ENCODE measurements at regions not wholly inside any gene's neighbourhood (a gene's known extent, or its start where the extent isn't known, plus 50 kb on each side); places are given as distances from the start of the nearest gene placed in this dataset.

DNA sequence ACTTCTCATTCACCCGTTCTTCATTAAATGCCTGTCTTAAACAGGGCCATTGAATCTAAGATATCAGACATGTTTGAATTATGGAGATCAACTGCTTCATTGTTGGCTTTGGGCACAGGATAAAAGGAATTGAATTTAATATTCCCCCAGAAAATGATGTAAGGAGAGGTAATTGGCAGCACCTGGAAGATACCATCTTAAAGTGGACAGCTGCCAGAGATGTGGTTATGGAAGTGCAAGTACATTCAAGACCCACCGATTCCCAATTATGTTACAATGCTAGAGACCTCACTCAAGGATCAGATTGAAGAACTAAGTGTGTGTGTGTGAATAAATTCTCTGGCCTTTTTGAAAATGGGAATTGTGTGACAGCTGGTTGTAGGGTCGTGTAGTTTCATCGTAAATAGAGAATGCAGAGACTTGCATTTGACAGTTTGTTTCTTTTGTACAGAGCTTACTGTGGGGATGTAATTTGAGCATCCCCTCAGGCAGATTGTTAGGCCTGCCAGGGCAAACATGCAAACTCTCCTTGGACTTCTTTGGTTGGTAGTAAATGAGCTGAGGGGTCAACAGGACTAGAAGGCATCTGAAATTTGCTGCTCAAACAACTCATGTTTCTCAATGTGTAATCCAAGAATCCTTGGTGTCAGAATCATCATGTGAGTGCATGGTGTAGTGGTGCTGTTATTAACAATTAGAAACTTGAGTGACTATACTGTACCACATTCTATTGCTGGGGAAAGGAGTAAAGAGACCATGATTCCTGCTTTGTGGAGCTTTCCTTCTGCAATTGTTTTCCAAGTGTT, 359.2 kb upstream of the THRB start:
- no peak for DNase-seq

DNA sequence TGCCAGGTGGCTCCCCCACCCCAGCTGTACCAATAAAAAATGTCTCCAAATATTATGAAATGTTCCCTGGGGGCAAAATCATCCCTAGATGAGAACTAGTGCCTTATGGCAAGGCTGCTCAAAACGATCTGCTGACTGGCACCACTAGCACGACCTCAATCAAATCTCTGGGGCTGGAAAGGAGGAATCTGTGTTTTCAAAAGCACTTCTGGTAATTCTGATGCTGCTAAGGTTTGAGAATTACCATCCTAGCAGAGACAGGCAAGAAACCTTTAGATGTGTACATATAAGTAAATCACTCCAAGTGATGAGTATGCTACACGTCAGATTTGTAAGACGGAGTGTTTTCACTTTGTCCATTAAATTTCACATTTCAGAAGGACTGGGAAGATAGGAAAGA, 360.1 kb upstream of the THRB start:
- DNase-seq, result no peak

DNA sequence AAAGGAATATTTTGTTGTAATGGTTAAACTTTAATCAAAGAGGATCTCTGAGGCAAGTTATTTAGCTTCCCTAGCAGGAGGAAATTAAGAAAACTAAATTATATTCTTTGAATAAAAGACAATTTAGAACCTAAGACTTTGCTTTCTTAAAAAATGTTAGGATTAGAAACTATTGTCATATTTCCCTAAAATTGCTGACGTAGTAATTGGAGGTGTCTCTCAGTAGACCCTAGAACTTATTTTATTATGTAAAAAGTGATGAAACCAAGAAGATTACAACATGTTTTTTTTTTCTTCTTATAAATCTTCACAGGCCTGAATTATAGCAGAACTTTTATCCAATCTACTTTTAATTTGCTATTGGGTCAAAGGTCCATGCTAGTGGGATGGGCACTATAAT, 363.3 kb upstream of the THRB start:
- DNase-seq, result no peak

DNA sequence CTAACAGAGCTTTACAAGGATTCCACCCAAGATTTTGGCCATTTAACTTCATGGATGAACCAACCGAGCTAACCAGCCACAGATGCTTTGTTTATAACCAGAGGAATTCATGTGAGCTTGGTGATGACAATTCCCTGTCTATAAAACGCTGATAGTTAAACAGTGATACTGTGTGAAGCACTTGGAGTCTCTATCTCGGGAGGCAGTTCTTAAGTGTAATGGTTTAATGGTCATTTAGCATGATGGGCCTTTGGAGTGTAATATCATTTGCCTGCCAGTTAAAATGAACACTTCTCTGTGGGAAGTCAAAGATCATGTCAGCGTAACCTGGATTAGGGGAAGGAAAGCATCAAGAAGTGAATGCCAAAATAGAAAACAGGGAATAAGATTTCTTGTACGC, 368.6 kb upstream of the THRB start:
- DNase-seq, result no peak

DNA sequence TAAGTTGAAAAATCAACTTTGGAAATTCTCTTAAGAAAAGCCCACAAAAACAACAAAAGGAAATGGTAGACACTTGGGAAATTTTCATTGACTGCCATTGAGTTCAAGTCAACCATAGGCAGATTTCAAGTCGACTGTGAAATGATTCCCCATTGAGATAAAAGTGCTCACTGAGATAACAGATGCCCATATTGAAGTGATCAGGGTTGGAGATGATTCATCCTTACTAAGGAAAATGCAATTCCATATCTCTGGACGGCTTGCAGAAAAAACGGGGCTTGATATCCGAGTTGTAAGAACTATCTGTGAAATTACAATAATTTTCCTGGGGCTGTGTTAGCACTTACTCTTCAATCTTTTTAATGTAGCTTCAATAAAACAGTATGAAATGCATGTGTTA, 373.1 kb upstream of the THRB start:
- DNase-seq, result no peak

DNA sequence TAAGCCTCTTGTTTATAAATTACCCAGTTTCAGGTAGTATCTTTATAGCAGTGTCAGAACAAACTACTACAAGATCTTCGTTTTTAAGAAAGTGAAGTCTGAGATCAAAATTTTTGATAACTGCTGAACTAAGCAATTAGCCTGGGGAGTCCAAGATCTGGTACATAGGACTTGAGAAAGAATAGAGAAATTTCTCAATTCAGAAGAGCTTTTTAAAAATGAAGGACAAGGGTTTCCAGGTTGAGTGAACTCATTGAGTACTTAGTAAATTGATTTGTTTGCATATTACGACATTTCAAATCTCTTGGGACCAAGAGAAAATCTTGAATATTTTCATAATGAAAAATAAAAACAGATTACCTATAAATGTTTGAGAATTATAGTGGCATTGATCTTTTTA, 386.6 kb upstream of the THRB start:
- DNase-seq, result no peak

DNA sequence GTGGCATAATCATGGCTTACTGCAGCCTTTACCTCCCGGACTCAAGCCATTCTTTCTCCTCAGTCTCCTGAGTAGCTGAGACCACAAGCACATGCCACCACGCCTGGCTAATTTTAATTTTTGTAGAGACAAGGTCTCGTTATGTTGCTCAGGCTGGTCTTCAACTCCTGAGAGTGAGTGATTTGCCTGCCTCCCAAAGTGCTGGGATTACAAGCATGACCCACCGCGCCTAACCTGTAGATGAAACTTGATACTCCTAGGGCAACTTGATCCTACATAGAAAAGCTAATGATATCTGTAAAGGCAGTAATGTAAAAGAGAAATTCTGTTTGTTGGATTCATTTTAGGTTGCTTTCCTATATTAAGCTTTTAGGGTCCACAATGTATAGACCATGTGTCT, 391.9 kb upstream of the THRB start:
- no peak for DNase-seq

DNA sequence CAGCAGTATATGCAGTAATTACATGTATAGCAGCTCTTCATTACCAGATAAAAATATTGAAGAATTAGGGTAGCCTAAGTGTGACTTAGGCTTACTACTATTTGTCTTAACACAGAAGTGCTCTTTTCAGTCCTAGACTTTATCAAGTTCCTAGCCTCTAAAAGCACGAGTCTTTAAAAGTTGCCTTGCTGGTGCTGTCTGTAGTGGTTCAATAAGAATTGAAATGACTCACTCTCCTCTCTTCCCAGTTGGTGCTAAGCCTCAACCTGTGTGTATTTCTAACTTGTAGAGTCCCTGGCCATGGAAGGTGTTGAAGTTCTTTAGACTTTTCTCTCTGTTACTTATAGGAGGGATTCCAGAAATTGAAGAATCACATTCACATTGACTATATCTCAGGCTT, 395.4 kb upstream of the THRB start:
- DNase-seq, result no peak

DNA sequence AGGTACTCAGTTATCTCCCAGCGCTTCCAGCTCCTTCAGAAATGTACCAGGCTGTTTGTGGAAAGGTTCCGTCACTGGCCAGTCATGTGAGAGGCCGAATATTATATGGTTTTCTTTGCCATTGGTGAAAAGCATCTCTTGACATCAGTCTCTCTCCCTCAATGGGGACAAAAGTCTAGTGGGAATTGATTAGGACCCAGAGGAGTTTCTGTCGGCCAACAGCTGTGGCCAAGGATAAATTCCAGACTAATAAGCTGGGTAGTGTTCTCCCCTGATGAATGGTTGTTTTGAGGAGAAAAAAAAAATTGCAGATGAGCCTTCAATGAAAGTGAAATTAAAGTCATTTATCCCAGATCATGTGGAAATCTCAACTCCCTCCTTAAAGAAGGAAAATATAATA, 404.7 kb upstream of the THRB start:
- no peak for DNase-seq

DNA sequence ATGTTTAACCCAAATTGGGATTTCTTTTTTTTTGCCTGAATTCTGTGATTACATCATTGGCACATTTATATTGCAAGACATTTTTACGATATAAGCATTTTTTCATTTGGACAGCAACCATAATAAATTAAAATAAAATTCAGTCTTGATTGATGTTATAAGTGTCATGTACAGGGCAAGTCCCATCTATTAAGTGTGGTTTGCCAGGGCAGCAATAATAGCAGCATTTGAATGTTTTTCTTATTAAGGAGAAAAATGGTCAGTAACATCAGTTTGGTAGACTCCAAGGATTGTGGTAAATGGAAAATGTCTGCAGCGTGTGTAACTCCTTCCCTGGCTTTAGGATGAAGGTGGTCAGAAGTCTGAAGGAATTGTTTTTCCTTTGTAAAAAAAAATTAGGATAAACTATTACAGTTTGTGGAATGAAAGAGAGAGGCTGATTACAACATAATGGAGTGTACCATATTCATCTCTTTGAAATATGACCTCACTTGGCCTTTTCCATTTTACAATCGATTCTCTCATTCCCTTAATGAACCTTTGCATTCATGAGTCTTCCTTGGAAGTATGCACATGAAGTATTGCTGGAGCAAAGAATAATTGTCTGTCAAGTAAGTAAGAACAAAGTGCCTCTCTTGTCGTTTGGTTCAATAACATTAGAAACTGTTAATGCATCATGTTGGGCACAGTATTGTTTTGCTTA, 405.4 kb upstream of the THRB start:
- DNase-seq, result no peak

DNA sequence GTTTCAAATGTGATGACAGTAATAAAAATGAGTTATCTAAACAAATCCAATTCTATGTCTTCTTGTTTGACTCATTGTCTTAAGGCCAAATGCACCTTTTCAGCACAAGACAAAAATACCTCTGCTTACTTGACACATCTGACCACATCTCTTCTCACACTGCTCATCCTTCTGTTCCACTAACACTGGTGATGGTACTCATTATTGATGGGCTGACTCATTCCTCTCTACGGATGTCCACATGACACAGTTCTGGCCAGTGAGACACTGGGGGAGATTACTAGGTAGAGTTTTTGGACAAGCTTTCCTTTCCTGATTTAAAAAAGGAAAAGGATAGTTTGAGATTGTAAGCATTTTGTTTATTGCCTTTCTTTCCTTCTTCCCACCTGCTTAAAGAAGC, 410.6 kb upstream of the THRB start:
- DNase-seq, result no peak

DNA sequence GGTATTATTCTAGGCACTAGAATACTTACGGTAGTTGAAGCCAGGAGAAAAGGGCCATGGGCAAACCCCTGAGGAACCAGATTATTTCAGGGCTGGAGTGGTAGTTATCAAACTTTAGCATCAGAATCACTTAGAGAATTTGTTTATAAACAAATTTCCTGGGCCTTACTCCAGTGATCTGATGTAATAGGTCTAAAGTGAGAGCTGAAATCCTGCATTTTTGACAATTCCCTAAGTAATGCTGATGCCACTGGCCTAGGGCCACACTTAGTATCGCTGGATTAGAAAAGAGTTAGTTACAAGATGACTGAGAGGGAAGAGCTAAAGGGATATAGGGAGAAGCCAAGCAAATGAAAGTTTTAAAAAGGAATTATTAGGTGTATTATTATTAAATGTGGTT, 412.5 kb upstream of the THRB start:
- DNase-seq, result no peak

DNA sequence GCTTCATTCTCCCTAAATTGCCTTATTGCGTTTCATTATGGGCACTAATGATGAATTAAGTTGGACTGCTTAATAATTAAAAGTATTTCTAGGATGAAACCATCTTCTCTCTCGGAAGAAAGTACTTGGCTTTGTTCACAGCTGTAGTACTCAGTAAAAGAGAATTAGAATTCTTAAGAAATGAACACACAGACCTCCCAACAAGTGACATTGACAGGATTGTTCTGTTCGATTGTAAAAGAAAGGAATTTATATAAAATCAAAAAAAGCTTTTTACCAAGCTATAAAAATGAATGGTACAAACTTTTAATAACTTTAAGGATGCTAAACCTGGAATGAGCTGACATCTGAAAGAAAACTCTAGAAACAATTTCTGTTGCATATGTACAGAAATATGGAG, 416.4 kb upstream of the THRB start:
- no peak for DNase-seq

DNA sequence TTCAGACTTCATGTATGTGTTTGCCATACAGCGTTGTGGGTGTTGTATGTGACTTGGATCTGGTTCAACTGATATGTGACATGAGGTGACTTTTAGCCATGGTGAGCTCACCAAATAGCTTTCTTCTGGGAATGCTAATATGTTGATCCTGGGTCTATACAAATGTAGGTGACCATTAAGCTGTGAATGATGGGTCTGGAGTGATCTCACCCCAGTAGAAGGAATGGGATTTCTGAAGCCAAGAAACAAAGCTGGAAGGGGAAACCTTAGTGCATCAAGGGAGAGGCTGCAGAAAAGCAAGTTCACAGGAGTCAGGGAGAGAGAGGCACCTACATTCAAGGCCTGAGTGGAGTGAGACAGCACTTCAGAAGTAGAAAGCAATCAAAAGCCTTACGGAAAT, 421.0 kb upstream of the THRB start:
- no peak for DNase-seq

DNA sequence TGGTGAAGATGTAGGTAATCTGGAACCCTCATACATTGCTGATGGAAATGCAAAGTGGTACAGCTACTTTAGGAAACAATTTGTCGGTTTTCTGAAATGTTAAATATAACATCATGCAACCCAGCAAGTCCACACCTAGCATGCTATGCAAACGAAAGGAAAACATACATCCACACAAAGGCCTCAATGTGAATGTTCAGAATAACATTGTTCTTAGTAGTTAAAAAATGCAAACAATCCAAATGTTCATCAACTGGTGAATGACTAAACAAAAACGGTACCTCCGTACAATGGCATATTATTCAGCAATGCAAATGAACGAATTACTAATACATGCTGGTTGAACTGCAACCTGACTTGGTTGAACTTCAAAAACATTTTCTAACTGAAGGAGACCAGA, 423.3 kb upstream of the THRB start:
- DNase-seq, result no peak

DNA sequence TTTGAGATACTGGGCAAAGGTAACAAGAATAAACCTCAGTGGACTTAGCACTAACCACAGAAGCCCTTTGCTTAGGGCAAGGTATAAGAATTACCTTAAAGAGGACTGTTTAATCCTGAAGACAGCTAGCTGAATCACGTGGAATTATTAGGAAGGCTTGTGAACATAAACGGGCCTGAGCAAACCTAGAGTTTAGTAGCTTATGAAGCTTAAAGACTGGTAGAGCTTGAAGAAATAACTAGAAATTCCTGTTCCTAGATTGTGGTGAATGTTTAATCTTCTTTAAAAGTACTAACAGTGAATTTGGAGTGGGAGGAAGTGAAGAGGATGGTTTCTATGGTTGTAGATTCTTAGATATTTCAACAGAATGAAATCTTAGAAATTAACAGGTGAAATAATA, 428.9 kb upstream of the THRB start:
- DNase-seq, result no peak

DNA sequence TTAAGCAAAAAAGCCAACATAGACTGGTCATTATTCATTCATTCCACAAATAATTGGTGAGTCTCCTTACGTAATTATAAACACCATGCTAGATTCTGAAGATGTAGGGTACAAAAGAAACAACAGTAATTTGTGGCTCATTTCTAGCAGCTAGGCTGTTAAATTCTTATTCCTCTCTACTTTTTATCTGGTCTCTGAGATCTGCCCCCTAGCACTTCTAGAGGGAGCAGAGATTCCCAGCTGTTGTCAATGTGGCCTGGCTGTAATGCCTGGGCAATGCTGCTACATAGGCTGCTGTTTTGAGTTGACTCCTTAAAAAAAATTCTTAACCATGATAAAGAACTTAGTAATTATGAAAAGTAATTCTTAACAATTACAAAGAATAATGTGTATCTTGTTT, 434.9 kb upstream of the THRB start:
- DNase-seq, result no peak

DNA sequence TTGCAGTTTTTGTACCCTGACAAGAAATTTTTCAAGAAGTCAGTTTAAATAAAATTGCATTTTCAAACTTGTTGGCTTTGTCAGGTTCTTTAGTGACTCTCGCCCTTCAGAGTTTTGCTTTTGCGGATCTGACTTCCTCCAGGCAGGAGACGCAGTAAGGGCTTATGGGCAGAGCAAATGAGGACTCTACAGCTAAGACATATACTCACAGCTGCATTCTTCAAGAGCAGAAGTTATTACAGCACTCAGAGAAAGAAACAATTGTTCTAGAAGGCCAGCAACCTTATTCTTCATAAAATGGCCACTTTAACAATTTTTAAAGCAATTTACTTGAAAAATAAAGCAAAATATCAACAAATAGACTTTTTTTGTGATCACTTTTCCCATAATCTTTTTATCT, 438.8 kb upstream of the THRB start:
- no peak for DNase-seq

DNA sequence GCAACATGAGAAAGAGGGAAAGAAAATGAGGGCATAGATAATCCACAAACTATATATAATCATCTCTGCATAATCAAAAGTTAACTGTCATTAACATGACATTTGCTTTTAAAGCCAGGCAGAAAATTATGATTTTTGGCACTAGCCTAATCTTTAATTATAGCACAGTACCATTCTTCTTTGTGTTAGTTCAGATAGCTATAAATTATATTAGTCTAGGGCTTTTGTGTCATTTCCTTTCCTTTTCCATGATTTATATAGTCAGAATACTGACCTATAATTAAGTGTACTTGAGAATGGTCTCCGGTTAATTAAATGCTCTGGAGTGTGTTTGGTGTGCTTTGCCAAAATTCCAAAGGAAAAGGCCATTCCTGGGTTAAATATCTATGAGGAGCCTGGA, 441.9 kb upstream of the THRB start:
- no peak for DNase-seq

DNA sequence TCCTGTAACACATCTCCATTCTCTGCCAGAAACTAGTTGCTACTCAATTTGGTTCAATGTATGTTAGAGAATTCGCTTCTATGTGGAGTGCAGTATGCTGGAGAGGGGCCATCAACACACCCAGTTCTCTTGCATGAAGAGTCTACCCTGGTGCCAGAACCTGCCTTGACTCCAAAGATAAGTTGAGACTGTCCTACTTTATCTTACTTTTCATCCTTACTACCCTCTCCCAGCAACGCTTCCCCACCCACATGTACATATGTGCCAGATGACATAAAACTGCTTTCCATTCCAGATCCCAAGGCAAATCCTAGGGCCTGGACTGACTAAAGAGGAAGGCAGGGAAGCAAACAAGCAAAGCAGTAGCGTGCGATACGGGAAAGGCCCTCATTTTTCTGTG, 442.6 kb upstream of the THRB start:
- DNase-seq, result no peak

DNA sequence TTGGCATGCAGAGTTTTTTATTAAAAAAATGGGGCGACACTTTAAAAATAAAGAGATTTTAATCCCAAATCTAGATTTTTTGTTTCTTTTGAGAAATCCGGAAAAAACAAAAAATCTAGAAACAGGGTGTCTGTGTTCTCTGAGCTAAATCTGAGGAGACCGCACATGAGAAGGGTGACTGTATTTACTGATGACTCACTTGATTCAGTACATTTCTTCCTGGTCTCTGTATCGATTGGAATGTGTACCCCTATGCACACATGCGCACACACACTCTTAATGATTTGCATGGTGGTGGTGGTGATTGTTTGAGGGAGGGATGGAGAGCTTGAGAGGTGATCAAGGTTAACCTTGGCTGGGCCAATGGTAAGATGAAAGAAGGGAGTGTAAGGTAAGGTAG, 443.1 kb upstream of the THRB start:
- DNase-seq, result no peak

DNA sequence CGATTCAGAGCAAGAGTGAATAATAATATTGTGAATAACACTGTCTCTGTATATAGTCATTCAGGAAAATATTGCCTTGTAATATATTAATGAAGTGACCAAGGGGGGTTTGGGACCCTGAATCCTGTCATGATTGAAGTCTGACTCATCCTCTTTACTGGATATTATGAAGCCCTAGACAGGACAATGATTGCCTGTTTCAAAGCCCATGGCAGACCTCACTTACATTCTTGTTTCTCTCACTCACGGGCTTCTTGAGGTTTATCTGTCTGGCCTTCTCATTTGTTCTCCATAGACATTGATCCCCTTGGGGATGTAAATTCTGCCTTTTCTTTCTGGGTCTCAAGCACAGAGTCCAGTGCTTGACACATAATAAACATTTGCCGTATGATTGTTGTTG, 449.3 kb upstream of the THRB start:
- no peak for DNase-seq

DNA sequence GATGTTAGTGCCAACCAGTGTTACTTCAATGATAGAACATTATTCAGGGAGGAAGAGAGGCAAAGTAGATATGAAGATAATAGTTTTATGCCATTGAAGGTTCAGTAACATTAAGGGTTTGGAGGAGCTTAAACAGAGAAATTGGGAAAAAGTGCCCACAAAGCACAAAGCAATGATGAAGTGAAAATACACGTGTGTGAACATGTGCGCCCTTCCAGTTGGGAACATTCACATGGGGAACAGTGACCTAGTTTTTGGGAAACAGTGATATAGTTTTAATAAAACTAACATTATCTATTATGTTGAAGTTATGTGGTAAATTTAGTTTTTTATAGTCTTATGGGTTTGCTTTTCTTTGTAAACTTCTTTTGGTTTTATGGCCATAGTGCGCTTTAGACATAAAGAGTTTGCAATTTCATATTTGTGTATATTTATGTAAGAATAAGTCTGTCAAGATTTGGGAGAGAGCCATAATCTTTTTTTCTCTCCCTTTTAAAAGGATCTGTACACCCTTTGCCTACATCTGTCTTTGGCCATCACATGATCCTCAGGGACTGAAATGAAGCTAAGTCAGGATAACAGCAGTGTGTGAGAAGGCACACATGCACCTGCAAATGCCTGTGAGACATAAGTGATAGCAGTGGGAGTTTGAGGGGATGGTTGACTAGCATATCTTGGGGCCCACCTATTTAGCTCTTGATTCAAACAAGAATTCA, 450.3 kb upstream of the THRB start:
- DNase-seq, result no peak

DNA sequence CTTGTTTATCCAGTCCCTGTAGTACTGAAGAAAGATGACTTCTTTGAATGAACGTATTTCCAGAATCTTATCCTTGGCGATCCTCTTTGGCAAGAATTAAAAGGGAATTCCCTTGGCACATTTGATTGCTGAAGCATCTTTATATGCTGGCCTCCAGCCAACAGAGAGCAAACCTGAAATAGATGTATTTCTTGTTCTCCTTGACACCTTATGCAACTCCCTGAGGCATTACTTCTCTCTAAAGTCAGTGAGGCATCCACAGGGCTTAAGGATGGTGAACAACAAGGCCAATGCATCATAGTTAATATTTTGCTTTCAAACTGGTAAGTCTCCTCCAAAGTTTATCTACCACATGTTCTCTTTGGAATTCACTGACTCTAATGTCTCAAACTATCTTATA, 450.9 kb upstream of the THRB start:
- DNase-seq, result no peak
